ENCODE measurements at regions not wholly inside any gene's neighbourhood (a gene's known extent, or its start where the extent isn't known, plus 50 kb on each side); places are given as distances from the start of the nearest gene placed in this dataset.

DNA sequence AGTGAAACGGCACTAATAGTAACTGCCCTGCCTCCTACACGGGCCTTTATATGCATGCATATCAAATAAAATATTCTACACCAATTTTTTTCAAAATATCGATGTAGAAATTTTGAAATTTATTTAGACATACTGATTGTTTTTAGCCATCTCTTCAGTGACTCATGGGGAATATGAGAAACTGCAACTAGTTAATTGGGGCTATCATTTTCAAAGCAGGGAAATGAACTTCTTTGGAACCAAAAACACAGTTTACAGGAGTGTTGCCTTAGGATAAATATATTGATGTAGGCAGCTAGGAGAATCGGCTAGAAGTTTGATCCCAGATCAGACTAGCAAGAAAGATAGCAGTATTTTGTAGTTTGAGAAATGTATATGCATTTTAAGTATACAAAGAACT lies 1010.8 kb upstream of the AGA start:
- H3K27ac ChIP-seq: no peak overlapping the region
- no peak for TF ChIP-seq ZFX (IDR thresholded peaks at IDR 0.05)
- TF ChIP-seq, protein P1, sequence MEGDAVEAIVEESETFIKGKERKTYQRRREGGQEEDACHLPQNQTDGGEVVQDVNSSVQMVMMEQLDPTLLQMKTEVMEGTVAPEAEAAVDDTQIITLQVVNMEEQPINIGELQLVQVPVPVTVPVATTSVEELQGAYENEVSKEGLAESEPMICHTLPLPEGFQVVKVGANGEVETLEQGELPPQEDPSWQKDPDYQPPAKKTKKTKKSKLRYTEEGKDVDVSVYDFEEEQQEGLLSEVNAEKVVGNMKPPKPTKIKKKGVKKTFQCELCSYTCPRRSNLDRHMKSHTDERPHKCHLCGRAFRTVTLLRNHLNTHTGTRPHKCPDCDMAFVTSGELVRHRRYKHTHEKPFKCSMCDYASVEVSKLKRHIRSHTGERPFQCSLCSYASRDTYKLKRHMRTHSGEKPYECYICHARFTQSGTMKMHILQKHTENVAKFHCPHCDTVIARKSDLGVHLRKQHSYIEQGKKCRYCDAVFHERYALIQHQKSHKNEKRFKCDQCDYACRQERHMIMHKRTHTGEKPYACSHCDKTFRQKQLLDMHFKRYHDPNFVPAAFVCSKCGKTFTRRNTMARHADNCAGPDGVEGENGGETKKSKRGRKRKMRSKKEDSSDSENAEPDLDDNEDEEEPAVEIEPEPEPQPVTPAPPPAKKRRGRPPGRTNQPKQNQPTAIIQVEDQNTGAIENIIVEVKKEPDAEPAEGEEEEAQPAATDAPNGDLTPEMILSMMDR (conservative IDR thresholded peaks at IDR 0.05): no peak

DNA sequence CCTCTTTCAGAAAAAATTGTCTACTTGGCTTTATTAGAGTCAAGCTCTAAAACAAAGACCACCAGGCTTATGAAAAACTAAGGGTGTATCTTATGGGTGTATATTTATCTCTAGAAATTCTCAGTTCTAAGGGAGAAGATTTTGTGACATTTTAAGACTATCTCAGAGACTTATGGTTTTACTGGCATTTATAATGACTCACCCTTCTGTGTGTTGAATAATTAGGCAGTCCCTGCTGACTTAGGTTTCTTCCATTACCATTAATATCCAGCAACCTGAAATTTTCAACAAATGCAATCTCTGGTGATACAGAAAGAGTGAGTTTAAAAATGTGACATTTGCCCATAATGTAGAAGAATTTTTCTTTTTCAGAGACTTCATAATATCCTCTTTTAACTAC lies 1015.0 kb upstream of the AGA start:
- TF ChIP-seq, protein P1 (conservative IDR thresholded peaks at IDR 0.05): no peak
- TF ChIP-seq ZFX (IDR thresholded peaks at IDR 0.05): no peak
- no peak overlapping the region for H3K27ac ChIP-seq

DNA sequence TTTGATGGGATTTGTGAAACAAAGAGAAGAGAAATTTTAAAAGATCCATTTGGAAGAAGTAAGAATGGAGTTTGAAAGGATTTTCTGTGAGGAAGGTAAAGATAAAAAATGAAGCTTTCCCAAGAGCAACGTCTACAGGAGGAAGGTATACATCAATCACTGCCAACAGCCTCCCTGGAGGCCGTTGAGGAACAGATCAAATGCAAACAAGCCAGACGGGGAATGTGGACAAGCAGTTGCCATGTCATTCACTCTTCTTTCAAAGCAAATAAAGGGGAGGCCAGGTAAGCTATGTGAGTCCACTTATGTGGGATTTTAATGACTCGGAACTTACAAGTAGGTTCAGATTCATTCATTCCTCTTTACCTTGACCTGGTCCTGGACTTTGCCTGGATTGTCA lies 1020.5 kb upstream of the AGA start:
- TF ChIP-seq, protein P1 (conservative IDR thresholded peaks at IDR 0.05): no peak
- no peak for TF ChIP-seq ZFX (IDR thresholded peaks at IDR 0.05)
- H3K27ac ChIP-seq: no peak overlapping the region

DNA sequence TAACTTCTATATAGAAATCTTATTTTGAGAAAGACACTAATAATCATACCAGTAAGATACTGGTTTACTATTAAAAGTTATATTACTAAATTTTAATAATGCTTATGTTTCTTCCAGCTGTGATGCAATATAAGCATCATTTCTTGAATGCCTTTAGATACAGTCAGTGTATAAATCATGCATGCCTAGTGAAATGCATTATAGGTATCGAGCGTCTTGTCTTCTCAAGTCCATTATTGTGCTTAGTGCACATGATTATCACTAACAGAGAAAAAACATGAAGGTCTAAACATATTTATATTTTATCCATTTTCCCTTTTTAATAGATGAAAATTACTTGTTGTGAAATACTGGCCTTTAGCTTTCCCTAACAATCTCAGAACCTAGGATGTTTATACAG lies 1021.5 kb upstream of the AGA start:
- no peak for TF ChIP-seq ZFX (IDR thresholded peaks at IDR 0.05)
- TF ChIP-seq, protein P1 (conservative IDR thresholded peaks at IDR 0.05): no peak
- H3K27ac ChIP-seq: no peak overlapping the region

DNA sequence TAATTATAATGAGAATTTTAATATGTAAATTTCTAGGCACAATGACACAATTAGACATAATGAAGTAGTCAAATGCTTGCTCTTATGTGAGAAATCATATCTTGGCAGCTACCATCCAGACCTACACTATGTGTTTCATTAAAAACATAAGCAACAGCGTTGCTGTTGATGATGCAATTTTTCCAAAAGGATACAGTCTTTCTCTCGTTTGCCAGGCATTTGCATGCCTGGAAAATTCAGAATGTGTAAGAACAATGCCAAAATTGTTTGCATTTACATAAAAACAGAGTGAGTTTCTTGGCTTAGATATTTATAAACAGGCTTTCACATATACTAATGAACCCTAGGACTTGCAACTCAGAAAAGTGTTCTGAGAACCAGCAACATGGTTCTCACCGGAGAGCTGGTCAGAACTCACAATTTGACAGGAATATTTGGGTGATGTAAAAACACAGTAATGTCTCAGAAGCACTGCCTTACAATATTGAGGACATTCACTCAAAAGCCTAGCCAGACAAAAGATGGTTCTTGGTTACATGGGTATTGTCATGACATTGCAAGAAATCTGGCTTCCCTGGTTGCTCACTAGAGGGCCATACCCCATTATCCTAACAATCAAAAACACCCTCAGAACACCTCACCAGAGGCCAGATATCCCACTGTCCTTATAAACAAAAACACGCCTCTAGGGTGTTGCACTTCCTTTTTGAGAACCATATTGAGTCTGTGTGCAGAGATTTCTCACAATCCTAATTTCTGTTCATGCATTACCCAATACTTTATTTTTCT lies 1029.0 kb upstream of the AGA start:
- no peak for TF ChIP-seq ZFX (IDR thresholded peaks at IDR 0.05)
- H3K27ac ChIP-seq: no peak overlapping the region

DNA sequence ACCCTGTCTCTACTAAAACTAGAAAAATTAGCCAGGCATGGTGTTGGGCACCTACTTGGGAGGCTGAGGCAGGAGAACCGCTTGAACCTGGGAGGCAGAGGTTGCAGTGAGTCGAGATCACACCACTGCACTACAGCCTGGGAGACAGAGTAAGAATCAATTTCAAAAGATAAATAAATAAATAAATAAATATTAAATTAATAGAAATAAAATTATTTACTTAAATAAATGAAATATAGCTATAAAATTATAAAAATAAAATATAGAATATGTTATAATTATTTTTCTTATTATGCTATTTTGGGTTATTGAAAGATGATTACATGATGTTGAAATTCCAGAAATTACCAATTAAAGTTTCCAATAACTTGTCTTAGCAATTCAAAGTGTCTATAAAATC lies 1029.8 kb upstream of the AGA start:
- TF ChIP-seq, protein P1 (conservative IDR thresholded peaks at IDR 0.05): no peak
- no peak for TF ChIP-seq ZFX (IDR thresholded peaks at IDR 0.05)
- no peak overlapping the region for H3K27ac ChIP-seq

DNA sequence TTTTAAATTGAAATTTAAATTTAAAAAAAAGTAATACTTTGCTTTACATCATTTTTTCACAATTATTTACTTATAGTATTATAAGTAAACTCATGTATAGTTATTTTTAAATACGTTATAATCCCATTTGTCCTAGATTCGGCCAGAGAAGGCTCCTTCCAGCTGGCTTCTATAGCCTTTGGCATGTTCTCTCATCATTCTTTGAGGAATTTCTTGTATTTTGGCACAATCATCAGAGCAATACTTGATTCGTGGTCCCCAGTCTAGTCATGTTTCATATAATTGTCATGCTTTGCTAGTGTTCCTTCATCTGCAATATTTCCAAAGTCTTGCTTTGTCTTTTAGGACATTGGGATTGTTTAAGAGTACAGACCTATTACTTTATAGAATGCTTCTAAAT lies 1037.9 kb upstream of the AGA start:
- TF ChIP-seq ZFX (IDR thresholded peaks at IDR 0.05): no peak
- no peak overlapping the region for H3K27ac ChIP-seq

DNA sequence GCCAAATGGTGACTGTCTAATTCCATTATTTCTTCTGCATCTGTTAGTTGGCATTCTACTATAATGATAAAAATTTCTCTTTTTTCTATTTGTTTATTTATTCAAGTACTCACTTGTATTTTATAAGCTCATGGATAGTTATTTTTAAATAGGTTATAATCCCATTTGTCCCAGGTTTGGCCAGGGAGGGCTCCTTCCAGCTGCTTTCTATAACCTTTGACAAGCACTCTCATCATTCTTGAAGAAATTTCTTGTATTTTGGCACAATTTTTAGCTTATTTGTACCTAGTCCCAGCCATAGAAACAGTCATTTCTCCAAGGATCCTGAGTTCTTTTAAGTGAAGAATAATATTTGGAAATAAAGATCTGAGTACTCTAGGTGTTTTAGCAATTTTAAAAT lies 1038.6 kb upstream of the AGA start:
- no peak overlapping the region for H3K27ac ChIP-seq
- TF ChIP-seq ZFX (IDR thresholded peaks at IDR 0.05): no peak
- TF ChIP-seq, protein P1 (conservative IDR thresholded peaks at IDR 0.05): no peak

Measured in C4-2B (cell line).